ENCODE measurements at regions not wholly inside any gene's neighbourhood (a gene's known extent, or its start where the extent isn't known, plus 50 kb on each side); places are given as distances from the start of the nearest gene placed in this dataset.

DNA sequence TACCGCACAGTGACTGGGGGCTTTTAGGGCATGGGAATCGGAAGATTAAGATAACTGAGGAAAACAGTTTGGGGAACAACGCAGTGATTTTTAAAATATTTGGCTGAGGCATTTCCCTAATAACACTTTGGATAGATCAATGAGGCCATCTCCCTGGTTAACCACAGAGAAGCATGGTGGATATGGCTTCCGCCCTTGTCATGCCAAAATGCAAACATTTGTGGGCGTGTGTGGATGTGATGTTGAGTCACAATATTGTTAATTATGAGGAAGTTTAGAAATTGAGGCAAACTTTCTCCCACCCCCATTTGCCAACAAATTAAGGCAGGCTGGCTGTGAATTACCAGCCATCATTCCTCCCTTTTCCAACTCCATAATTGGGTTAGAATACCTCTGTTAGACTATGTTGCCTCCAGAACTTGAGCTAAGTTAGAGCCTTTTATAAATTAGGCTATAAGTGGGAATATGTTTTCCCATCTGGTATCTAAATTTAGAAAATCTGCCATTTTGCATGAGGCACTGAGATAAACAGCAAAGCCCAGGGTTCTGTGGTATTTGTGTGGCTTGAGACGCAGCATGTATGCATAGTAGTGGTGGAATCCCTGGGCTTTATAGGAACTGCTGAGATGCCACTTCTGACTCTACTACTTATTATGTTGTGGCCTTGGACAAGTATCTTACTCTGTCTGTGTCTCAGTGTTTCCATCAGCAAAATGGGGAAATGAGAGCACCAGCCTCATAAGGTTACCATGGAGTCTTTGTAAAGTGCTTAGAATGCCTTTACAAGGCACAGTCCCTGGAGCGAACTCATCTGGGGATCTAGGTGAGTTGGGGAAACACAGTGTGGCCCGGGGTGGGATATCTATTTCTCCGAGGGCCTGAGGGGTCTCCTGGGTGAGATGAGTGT, 154.6 kb downstream of the C1orf94 start:
- DNase-seq = no peak

DNA sequence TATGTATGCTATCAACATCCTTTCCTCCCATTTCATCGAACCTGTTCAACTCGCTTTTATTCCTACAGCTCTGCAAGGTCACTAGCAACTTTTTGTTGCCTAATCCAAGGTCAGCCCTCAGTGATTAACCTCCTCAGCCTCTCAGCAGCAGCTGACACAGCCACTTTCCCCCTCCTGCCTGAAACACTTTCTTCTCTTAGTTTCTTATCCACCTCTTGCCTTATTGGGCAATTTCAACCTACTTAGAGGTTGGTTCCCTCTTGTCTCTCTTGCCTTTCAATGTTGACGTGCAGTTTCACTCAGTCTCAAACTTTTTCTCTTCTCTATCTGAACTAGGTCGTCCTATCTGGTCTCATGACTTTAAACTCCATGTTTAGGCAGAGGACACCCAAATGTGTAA, 156.3 kb downstream of the C1orf94 start:
- no peak for DNase-seq

DNA sequence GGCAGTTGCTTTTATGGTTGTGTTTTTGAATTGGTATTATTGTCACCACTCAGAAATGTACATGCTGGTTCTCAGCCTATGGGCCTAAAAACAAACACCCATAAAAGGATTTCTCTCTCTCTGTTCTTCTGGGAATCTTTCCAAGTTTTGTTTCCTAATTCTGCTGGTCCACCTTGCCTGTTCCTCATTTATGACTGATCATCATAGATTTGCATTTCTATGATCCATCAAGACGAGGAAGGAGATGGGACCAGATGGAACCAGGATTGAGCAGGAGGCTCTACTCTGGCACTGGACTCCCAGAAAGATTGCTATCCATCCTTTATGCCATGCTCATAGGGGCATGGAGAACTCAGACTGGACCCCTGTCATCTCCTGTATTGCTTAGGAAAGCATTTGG, 162.2 kb downstream of the C1orf94 start:
- DNase-seq = no peak

GRCh38 chr1:34341896-34342295, 165.2 kb downstream of the C1orf94 start:
- DNase-seq = no peak

GRCh38 chr1:34342334-34342733, 165.6 kb downstream of the C1orf94 start:
- no peak for DNase-seq

GRCh38 chr1:34346128-34346527, 169.4 kb downstream of the C1orf94 start:
- no peak for DNase-seq

GRCh38 chr1:34353409-34353808, 176.7 kb downstream of the C1orf94 start:
- DNase-seq = no peak

- no peak for DNase-seq
These were observed 177.7 kb downstream of the C1orf94 start for GRCh38 chr1:34354367-34354766.

DNA sequence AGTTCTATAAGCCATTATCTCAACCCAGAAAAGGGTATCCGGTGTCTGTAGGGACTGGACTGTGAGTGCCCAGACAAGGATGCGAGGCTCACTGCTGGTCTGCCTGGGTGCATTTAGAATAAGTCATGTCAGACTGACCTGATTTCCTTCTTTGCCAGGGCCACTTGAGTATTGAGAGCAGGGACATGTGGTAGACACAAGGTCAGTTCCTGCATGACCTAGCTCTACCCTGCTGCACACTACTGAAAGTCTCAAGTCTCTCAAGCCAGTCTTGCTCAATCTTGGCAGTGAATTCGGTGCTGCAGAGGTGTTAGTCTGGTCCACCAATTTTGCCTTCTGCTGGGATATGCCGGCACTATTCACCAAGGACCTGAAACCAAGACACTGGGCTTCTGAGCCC, 180.1 kb downstream of the C1orf94 start:
- DNase-seq = no peak

DNA sequence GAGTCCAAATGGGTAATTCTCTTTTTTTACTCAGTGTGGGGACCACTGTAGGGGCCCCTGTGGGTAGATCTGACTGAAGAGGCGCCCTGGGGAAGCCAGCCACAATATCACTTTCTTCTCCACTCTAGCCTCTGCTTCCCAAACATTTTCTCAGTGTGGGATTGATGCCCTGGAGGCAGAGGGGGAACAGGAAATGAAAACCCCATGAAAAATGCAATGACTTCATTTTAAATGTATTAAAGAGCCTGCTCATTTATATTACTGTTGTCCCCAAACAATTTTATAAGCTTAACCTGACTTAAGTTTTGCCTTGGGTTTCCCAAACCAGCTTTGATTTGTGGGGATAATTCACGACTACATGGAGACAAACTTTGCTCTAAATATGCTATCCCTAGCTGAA, 181.9 kb downstream of the C1orf94 start:
- DNase-seq = peak; percentile 9

GRCh38 chr1:34359411-34359810, 182.7 kb downstream of the C1orf94 start:
- no peak for DNase-seq

DNA sequence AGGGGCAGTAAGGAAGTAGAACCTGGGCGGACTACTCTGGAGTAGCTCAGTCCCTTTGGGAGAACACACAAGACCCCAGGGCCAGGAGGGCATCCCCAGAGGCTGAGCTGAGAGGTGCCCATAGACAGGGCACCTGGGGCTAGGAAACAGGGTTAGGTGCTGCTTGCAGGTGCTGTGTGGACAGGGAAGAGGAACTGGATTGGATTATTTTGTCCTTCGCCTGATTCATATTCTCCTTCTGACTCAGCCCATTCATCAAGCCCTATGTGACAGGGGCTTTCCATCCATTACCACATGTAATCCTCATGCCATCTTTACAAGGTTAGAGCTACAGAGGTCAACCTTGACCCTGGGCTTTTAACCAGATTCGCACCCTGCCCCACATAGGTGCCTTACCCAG, 183.9 kb downstream of the C1orf94 start:
- DNase-seq = no peak

GRCh38 chr1:34361121-34361520, 184.4 kb downstream of the C1orf94 start:
- DNase-seq = no peak

GRCh38 chr1:34361781-34362357, 185.2 kb downstream of the C1orf94 start:
- no peak for DNase-seq

GRCh38 chr1:34362949-34363348, 186.2 kb downstream of the C1orf94 start:
- no peak for DNase-seq

GRCh38 chr1:34363447-34363846, 186.7 kb downstream of the C1orf94 start:
- DNase-seq = no peak

GRCh38 chr1:34363915-34364314, 187.2 kb downstream of the C1orf94 start:
- no peak for DNase-seq

DNA sequence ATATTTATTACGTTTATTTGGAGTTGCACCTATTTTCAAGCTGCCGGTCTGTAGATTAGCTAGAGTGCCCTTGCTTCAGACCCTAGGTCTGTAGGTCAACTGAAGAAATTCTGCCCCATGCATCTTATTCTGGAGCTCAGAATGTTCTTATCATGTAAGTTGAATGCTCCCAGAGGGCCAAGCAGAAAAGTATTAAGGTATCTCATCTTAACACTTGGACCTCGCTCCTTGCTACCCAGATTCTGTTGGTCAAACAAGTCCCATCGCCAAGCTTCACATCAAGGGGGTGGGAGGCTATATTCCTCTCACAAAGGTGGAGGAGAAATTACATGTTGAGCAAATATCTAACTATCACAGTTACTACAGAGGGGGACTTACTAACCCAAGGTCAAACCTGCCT, 187.7 kb downstream of the C1orf94 start:
- DNase-seq = no peak

GRCh38 chr1:34365295-34365694, 188.6 kb downstream of the C1orf94 start:
- DNase-seq = no peak

- DNase-seq = no peak
These were observed 190.3 kb downstream of the C1orf94 start for GRCh38 chr1:34366875-34367624.

GRCh38 chr1:34367954-34368353, 191.2 kb downstream of the C1orf94 start:
- no peak for DNase-seq

GRCh38 chr1:34369701-34370455, 193.2 kb downstream of the C1orf94 start:
- no peak for DNase-seq

GRCh38 chr1:34370748-34371147, 194.0 kb downstream of the C1orf94 start:
- no peak for DNase-seq

Data from EL (cell line).